Testis (tissue), 2 donors: ENCODE measurements at regions not wholly inside any gene's neighbourhood (a gene's known extent, or its start where the extent isn't known, plus 50 kb on each side); places are given as distances from the start of the nearest gene placed in this dataset.

Source experiments
- POLR2A ChIP-seq: fragments of 450-650 bp; IDR thresholded peaks from one replicate; pipeline ENCODE4 v1.6.1; 2017; ENCODE audit warnings: antibody characterized with exemption, mild to moderate bottlenecking, moderate library complexity
- TF ChIP-seq, protein P1 (sequence below), 3 experiments: fragments of 450-650 bp in 2 of 3; fragments of 200-600 bp in 1 of 3; sonication (generic) in 1 of 3; IDR thresholded peaks; one replicate each; pipeline ENCODE4 v1.5.1; 2016 to 2019; ENCODE audit warnings: antibody characterized with exemption in 3 of 3, mild to moderate bottlenecking in 2 of 3, moderate library complexity in 1 of 3

DNA sequence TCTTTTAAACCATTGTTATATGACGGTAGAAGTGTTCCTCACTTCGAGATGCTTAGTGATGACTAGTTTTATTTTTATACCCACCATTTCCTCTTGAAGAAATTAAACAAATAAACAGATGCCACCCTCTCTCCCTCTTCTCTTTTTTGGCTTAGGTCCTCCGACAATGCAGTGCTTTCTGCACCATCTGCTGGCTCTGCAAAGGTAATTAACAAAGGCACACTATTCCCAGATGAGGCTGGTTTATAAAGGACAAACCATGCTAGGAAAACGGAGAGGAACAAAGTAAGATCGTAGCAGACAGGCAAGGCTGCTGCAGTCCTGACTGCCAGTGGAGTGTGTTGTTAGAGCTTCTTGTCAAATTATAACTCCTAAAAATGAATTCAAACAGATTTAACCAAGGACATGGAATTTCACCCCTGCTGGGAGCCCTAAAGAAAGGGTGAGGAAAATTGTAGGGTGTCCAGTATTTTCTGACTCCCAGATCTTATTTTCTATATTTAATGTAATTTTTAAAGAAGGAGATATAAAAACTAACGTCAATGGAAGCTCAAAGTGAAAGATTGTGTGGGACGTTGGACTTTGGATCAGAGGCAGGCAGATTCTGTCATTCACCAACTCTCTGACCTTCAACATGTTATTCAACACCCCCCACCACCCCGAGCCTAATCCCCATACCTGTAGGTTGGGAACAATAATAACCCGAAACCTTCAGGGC lies 142.1 kb downstream of the CPEB2 start:
- TF ChIP-seq, protein P1, sequence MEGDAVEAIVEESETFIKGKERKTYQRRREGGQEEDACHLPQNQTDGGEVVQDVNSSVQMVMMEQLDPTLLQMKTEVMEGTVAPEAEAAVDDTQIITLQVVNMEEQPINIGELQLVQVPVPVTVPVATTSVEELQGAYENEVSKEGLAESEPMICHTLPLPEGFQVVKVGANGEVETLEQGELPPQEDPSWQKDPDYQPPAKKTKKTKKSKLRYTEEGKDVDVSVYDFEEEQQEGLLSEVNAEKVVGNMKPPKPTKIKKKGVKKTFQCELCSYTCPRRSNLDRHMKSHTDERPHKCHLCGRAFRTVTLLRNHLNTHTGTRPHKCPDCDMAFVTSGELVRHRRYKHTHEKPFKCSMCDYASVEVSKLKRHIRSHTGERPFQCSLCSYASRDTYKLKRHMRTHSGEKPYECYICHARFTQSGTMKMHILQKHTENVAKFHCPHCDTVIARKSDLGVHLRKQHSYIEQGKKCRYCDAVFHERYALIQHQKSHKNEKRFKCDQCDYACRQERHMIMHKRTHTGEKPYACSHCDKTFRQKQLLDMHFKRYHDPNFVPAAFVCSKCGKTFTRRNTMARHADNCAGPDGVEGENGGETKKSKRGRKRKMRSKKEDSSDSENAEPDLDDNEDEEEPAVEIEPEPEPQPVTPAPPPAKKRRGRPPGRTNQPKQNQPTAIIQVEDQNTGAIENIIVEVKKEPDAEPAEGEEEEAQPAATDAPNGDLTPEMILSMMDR (IDR thresholded peaks at IDR 0.05): no peak
- TF ChIP-seq POLR2A: no peak
